ENCODE measurements at regions not wholly inside any gene's neighbourhood (a gene's known extent, or its start where the extent isn't known, plus 50 kb on each side); places are given as distances from the start of the nearest gene placed in this dataset.
A peak's percentile ranks its signal among the peaks of the same experiment; 100 is the strongest.

- no peak for DNase-seq
Observed at GRCh38 chr5:146394486-146394885, 52.6 kb upstream of the TCERG1 start.

DNA sequence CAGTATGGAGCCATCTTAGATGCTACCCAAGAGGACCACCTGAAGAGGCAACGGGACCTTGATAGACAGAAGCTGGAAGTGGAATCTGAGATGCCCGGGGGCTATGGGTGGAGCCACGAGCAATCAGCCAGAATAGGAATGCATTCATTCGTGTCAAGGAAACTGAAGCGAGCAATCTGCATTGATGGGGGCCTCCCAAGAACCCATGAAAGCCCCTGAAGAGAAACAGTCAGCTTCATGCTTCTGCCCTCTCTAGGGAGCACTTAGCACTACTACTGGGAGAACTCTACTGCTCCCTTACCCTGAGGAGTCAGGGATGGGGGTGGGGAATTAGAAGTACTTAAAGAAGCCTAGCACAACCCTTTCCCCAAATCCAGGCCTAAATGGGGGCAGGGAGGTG is 51.9 kb upstream of the TCERG1 start:
- peak; percentile 3 for DNase-seq
